ENCODE measurements at regions not wholly inside any gene's neighbourhood (a gene's known extent, or its start where the extent isn't known, plus 50 kb on each side); places are given as distances from the start of the nearest gene placed in this dataset.

- TF ChIP-seq, protein P1, sequence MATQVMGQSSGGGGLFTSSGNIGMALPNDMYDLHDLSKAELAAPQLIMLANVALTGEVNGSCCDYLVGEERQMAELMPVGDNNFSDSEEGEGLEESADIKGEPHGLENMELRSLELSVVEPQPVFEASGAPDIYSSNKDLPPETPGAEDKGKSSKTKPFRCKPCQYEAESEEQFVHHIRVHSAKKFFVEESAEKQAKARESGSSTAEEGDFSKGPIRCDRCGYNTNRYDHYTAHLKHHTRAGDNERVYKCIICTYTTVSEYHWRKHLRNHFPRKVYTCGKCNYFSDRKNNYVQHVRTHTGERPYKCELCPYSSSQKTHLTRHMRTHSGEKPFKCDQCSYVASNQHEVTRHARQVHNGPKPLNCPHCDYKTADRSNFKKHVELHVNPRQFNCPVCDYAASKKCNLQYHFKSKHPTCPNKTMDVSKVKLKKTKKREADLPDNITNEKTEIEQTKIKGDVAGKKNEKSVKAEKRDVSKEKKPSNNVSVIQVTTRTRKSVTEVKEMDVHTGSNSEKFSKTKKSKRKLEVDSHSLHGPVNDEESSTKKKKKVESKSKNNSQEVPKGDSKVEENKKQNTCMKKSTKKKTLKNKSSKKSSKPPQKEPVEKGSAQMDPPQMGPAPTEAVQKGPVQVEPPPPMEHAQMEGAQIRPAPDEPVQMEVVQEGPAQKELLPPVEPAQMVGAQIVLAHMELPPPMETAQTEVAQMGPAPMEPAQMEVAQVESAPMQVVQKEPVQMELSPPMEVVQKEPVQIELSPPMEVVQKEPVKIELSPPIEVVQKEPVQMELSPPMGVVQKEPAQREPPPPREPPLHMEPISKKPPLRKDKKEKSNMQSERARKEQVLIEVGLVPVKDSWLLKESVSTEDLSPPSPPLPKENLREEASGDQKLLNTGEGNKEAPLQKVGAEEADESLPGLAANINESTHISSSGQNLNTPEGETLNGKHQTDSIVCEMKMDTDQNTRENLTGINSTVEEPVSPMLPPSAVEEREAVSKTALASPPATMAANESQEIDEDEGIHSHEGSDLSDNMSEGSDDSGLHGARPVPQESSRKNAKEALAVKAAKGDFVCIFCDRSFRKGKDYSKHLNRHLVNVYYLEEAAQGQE (IDR thresholded peaks at IDR 0.05): no peak
- TF ChIP-seq MAX (IDR thresholded peaks at IDR 0.05) (no peak), EGR1 (IDR thresholded peaks at IDR 0.05; ENCODE audit: low read depth in 2 of 2) (no peak), ATF3 (IDR thresholded peaks at IDR 0.05) (no peak), GABPA (IDR thresholded peaks at IDR 0.05 in 1 of 2, conservative IDR thresholded peaks at IDR 0.05 in 1 of 2) (no peak)
Observed at GRCh38 chr10:118407777-118408176, 65.7 kb upstream of the FAM204A start (continued).

GRCh38 chr10:118407026-118407425 lies 64.9 kb upstream of the FAM204A start:
- Histone ChIP-seq H3K36me3 (ENCODE audit: control insufficient read depth in 4 of 4, insufficient read depth in 3 of 4, low read depth in 1 of 4, low read length in 3 of 4) (no peaks in the 10 kb centered on the region), H3K9ac (ENCODE audit: low read depth in 1 of 2, low read length in 2 of 2) (no peak overlapping the region), H3K9me3 (ENCODE audit: control insufficient read depth in 4 of 4, low read length in 3 of 4) (no peaks in the 10 kb centered on the region), H3K27ac (ENCODE audit: low read depth in 1 of 2, low read length in 2 of 2) (no peak overlapping the region), H3K27me3 (ENCODE audit: control insufficient read depth in 4 of 4, insufficient read depth in 4 of 4, low read length in 3 of 4) (peaks cover 0 to 7% (median 3%) of the 10 kb centered on the region in 4 donors), H3K4me1 (ENCODE audit: control insufficient read depth in 4 of 4, insufficient read depth in 4 of 4, low read length in 3 of 4) (no peaks in the 10 kb centered on the region), H3K4me3 (ENCODE audit: low read depth in 1 of 3, low read length in 3 of 3) (no peak overlapping the region)
- no peak for DNase-seq (ENCODE audit: low spot score)
- TF ChIP-seq HNF4G (IDR thresholded peaks at IDR 0.05) (no peak), EGR1 (IDR thresholded peaks at IDR 0.05; ENCODE audit: low read depth in 2 of 2) (no peak), SP1 (IDR thresholded peaks at IDR 0.05) (no peak), TAF1 (conservative IDR thresholded peaks at IDR 0.05) (no peak), RAD21 (IDR thresholded peaks at IDR 0.05) (no peak), NR2F2 (IDR thresholded peaks at IDR 0.05) (no peak)

DNA sequence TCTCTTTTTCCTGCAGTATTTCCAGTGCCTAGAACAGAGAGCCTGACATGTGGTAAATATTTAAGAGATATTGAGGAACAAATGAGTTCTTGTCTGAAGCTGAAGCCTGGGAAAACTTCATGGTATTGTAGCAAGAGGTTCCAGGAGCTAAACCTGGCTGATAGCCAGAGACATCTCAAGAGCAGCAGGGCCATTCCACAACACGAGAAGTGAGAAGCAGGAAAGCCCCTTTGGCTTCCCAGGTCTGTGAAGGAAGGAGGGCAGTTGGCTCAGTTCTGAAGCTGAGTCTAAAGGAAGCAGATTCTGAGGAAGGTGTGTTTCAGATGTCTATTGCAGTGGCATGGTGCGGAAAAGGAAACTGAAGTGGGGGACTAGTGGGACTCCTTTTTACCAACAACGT lies 63.8 kb upstream of the FAM204A start:
- WGBS: 46% methylated on average over 3 of the region's 3 CpGs
- Histone ChIP-seq H3K36me3 (ENCODE audit: control insufficient read depth in 4 of 4, insufficient read depth in 3 of 4, low read depth in 1 of 4, low read length in 3 of 4) (no peaks in the 10 kb centered on the region), H3K27me3 (ENCODE audit: control insufficient read depth in 4 of 4, insufficient read depth in 4 of 4, low read length in 3 of 4) (peaks cover 0 to 7% (median under 1%) of the 10 kb centered on the region in 4 donors), H3K9ac (ENCODE audit: low read depth in 1 of 2, low read length in 2 of 2) (no peak overlapping the region), H3K9me3 (ENCODE audit: control insufficient read depth in 4 of 4, low read length in 3 of 4) (no peaks in the 10 kb centered on the region), H3K4me3 (ENCODE audit: low read depth in 1 of 3, low read length in 3 of 3) (no peak overlapping the region), H3K27ac (ENCODE audit: low read depth in 1 of 2, low read length in 2 of 2) (no peak overlapping the region), H3K4me1 (ENCODE audit: control insufficient read depth in 4 of 4, insufficient read depth in 4 of 4, low read length in 3 of 4) (no peaks in the 10 kb centered on the region)
- TF ChIP-seq MAX (IDR thresholded peaks at IDR 0.05) (no peak), RXRA (IDR thresholded peaks at IDR 0.05) (no peak), ATF3 (IDR thresholded peaks at IDR 0.05) (no peak), TAF1 (conservative IDR thresholded peaks at IDR 0.05) (no peak), HNF4G (IDR thresholded peaks at IDR 0.05) (no peak), FOXA2 (IDR thresholded peaks at IDR 0.05) (no peak), HNF4A (conservative IDR thresholded peaks at IDR 0.05) (no peak), EGR1 (IDR thresholded peaks at IDR 0.05; ENCODE audit: low read depth in 2 of 2) (no peak), NR2F2 (IDR thresholded peaks at IDR 0.05) (no peak), RAD21 (IDR thresholded peaks at IDR 0.05) (no peak), SP1 (IDR thresholded peaks at IDR 0.05) (no peak), JUND (IDR thresholded peaks at IDR 0.05) (no peak), GABPA (IDR thresholded peaks at IDR 0.05 in 1 of 2, conservative IDR thresholded peaks at IDR 0.05 in 1 of 2) (no peak), YY1 (IDR thresholded peaks at IDR 0.05) (no peak), FOXA1 (IDR thresholded peaks at IDR 0.05) (no peak)
- TF ChIP-seq, protein P1 (IDR thresholded peaks at IDR 0.05): no peak
- TF ChIP-seq, protein P2, sequence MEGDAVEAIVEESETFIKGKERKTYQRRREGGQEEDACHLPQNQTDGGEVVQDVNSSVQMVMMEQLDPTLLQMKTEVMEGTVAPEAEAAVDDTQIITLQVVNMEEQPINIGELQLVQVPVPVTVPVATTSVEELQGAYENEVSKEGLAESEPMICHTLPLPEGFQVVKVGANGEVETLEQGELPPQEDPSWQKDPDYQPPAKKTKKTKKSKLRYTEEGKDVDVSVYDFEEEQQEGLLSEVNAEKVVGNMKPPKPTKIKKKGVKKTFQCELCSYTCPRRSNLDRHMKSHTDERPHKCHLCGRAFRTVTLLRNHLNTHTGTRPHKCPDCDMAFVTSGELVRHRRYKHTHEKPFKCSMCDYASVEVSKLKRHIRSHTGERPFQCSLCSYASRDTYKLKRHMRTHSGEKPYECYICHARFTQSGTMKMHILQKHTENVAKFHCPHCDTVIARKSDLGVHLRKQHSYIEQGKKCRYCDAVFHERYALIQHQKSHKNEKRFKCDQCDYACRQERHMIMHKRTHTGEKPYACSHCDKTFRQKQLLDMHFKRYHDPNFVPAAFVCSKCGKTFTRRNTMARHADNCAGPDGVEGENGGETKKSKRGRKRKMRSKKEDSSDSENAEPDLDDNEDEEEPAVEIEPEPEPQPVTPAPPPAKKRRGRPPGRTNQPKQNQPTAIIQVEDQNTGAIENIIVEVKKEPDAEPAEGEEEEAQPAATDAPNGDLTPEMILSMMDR (IDR thresholded peaks at IDR 0.05; ENCODE audit: low read depth, low read length, missing input control): no peak
- TF ChIP-seq, protein P3, sequence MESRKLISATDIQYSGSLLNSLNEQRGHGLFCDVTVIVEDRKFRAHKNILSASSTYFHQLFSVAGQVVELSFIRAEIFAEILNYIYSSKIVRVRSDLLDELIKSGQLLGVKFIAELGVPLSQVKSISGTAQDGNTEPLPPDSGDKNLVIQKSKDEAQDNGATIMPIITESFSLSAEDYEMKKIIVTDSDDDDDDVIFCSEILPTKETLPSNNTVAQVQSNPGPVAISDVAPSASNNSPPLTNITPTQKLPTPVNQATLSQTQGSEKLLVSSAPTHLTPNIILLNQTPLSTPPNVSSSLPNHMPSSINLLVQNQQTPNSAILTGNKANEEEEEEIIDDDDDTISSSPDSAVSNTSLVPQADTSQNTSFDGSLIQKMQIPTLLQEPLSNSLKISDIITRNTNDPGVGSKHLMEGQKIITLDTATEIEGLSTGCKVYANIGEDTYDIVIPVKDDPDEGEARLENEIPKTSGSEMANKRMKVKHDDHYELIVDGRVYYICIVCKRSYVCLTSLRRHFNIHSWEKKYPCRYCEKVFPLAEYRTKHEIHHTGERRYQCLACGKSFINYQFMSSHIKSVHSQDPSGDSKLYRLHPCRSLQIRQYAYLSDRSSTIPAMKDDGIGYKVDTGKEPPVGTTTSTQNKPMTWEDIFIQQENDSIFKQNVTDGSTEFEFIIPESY (IDR thresholded peaks at IDR 0.05): no peak
- no peak for DNase-seq (ENCODE audit: low spot score)
